HEK293T (cell line): ENCODE measurements at regions not wholly inside any gene's neighbourhood (a gene's known extent, or its start where the extent isn't known, plus 50 kb on each side); places are given as distances from the start of the nearest gene placed in this dataset.
"Not testable (repeated sequence)": the region's sequence is repeated elsewhere in the genome, so short reads cannot be mapped to it uniquely, and the experiment has no call there.

Experiments
- CTCF ChIA-PET: fragments of 350-600 bp; formaldehyde crosslinking; extraction: SDS; loops from one replicate; lab custom pipeline; 2021; ENCODE audit warnings: antibody characterized with exemption, inconsistent platforms; lab: Yijun Ruan, JAX
- POLR2A ChIA-PET: fragments of 350-600 bp; formaldehyde crosslinking; extraction: SDS; loops from one replicate; lab custom pipeline; 2020; ENCODE audit warnings: antibody characterized with exemption, inconsistent platforms; lab: Yijun Ruan, JAX
- DNase-seq: peaks from one replicate; pipeline ENCODE4 v3.0.0; 2012; ENCODE audit warnings: mixed read lengths; ENCODE audit errors: extremely low spot score
- ARNT ChIP-seq: fragments of 450-650 bp; IDR thresholded peaks from 2 replicates; pipeline ENCODE4 v1.6.1; 2017; ENCODE audit warnings: mild to moderate bottlenecking
- BHLHE40 ChIP-seq: fragments of 450-650 bp; IDR thresholded peaks from 2 replicates; pipeline ENCODE4 v1.6.1; 2016; ENCODE audit warnings: mild to moderate bottlenecking, moderate library complexity, borderline replicate concordance
- CTBP1 ChIP-seq: fragments of 450-650 bp; IDR thresholded peaks from 2 replicates; pipeline ENCODE4 v1.6.1; 2016; ENCODE audit warnings: borderline replicate concordance
- ELF4 ChIP-seq: fragments of 450-650 bp; IDR thresholded peaks from 2 replicates; pipeline ENCODE4 v1.6.1; 2017; ENCODE audit warnings: antibody characterized with exemption
- FOXA1 ChIP-seq: fragments of 450-650 bp; IDR thresholded peaks from 2 replicates; pipeline ENCODE4 v1.6.1; 2016; ENCODE audit warnings: mild to moderate bottlenecking
- FOXK2 ChIP-seq: fragments of 450-650 bp; IDR thresholded peaks from 2 replicates; pipeline ENCODE4 v1.6.1; 2016; ENCODE audit warnings: mild to moderate bottlenecking
- FOXM1 ChIP-seq: fragments of 450-650 bp; IDR thresholded peaks from 2 replicates; pipeline ENCODE4 v1.6.1; 2017; ENCODE audit warnings: mild to moderate bottlenecking, borderline replicate concordance
- HDGF ChIP-seq: fragments of 450-650 bp; IDR thresholded peaks from 2 replicates; pipeline ENCODE4 v1.6.1; 2017; ENCODE audit warnings: antibody characterized with exemption, borderline replicate concordance
- L3MBTL2 ChIP-seq: fragments of 450-650 bp; conservative IDR thresholded peaks from 2 replicates; pipeline ENCODE4 v1.6.1; 2016; ENCODE audit warnings: mild to moderate bottlenecking
- LEF1 ChIP-seq: fragments of 450-650 bp; IDR thresholded peaks from 2 replicates; pipeline ENCODE4 v1.6.1; 2017; ENCODE audit warnings: mild to moderate bottlenecking, borderline replicate concordance
- NFRKB ChIP-seq: fragments of 450-650 bp; IDR thresholded peaks from 2 replicates; pipeline ENCODE4 v1.6.1; 2016; ENCODE audit warnings: mild to moderate bottlenecking, moderate library complexity
- SP1 ChIP-seq: fragments of 450-650 bp; IDR thresholded peaks from 2 replicates; pipeline ENCODE4 v1.6.1; 2017
- SUZ12 ChIP-seq: fragments of 450-650 bp; IDR thresholded peaks from 2 replicates; pipeline ENCODE4 v1.6.1; 2016; ENCODE audit warnings: mild to moderate bottlenecking
- TARDBP ChIP-seq: fragments of 450-650 bp; IDR thresholded peaks from 2 replicates; pipeline ENCODE4 v1.6.1; 2016
- ZNF384 ChIP-seq: fragments of 450-650 bp; IDR thresholded peaks from 2 replicates; pipeline ENCODE4 v1.6.1; 2016
- TF ChIP-seq, protein P1 (sequence below): fragments of 450-650 bp; IDR thresholded peaks from 2 replicates; pipeline ENCODE4 v1.6.1; 2016

DNA sequence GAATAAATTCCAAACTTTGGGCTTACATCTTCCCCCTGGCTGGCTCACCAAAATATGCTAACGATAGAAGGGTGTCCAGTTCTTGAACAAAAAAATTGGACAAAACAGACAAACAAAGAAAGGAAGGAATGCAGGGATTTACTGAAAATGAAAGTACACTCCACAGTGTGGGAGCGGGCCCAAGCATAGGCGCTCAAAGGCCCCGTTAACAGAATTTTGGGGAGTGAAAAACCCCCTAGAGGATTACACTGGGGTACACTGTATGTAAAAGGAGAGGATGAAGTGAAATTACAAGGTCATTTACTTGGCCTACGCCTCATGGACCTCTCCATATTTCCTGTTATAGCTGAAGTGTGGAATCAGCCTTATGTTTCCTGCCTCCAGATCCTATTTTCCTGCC is 899.7 kb downstream of the DSC3 start:
- TF ChIP-seq ARNT, result no peak
- TF ChIP-seq CTBP1, result no peak
- no peak for TF ChIP-seq TARDBP
- TF ChIP-seq ELF4, result no peak
- no peak for TF ChIP-seq NFRKB
- TF ChIP-seq BHLHE40, result no peak
- TF ChIP-seq LEF1, result no peak
- TF ChIP-seq FOXK2, result no peak
- no peak for TF ChIP-seq FOXM1
- no peak for TF ChIP-seq ZNF384
- TF ChIP-seq SUZ12, result no peak
- no peak for TF ChIP-seq SP1
- no peak for TF ChIP-seq HDGF
- ChIA-PET POLR2A (no interaction called here), CTCF (no interaction called here)
- no peak for DNase-seq

DNA sequence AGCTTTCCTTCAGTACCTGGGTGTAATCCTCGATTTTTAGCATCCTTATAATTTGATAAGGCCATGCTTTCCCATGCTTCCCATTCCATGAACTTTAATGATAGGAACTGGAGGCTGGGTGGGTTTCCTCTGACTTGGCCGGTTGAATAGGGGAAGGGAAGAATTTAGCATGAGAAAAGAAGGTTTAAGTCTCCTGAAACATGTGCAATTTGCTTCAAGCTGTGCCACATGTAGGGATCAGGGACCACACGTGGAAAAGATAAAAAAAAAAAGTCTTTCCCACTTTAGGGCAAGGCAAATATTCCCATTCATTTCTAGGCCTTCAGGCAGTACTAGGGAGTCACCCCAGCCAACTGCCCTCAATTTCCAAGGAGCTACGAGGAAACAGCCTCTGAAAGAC is 900.3 kb downstream of the DSC3 start:
- TF ChIP-seq SUZ12 (no peak), HDGF (no peak), ELF4 (no peak), ZNF384 (no peak), FOXK2 (no peak), LEF1 (no peak), SP1 (no peak), TARDBP (no peak), ARNT (no peak), FOXM1 (no peak), NFRKB (no peak), BHLHE40 (no peak), L3MBTL2 (no peak), CTBP1 (no peak), FOXA1 (no peak)
- TF ChIP-seq, protein P1, sequence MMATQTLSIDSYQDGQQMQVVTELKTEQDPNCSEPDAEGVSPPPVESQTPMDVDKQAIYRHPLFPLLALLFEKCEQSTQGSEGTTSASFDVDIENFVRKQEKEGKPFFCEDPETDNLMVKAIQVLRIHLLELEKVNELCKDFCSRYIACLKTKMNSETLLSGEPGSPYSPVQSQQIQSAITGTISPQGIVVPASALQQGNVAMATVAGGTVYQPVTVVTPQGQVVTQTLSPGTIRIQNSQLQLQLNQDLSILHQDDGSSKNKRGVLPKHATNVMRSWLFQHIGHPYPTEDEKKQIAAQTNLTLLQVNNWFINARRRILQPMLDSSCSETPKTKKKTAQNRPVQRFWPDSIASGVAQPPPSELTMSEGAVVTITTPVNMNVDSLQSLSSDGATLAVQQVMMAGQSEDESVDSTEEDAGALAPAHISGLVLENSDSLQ, result no peak
- POLR2A ChIA-PET, result no interaction called here
- DNase-seq, result no peak
- CTCF ChIA-PET, result no interaction called here

DNA sequence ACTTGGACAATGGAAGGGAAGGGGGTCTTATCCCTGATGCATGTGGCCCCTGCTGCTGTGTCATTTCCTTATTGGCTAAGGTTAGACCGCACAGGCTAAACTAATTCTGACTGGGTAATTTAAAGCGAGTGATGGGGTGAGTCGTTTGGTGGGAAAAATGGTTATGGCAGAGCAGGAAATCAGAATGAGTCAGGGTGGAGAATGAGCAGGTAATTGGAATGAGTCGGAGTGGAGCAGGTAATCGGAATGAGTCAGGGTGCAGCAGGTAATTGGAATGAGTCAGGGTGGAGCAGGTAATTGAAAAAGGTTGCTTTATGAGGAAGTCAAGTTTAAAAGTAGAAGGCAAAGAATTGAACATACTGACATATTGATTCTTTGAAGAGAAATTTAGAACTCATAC is 901.0 kb downstream of the DSC3 start:
- POLR2A ChIA-PET, CTCF ChIA-PET, DNase-seq: not testable (repeated sequence)

DNA sequence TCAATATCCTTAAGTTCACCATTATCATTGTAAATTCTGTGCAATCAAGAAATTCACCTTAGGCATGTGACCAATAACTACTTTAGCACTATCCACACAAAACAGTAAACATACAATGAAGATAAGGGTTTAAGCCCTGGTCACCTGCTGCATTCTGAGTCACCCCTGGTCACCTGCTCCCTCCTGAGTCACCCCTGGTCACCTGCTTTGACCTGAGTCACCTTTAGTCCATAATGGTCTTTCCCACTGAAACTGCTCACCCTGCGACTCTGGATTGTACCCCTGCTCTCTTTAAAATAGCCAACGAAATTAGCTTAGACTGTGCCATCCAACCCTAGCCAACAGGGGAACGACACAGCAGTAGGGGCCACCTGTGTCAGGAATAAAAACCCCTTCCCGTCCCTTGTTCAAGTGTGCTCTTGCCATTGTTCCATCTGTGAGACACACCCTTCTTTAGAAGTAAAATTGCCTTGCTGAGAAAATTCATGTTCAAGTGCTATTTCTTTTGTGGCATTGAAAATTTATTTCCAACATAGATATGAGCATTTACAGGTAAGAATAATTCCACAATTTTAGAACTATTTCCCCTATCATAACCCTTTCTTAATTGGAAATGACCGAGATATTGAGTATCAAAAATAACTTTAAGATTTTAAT is 902.8 kb downstream of the DSC3 start:
- ChIA-PET CTCF (no interaction called here), POLR2A (no interaction called here)
- no peak for TF ChIP-seq FOXA1
- TF ChIP-seq FOXM1, result no peak
- no peak for TF ChIP-seq SUZ12
- TF ChIP-seq FOXK2, result no peak
- no peak for TF ChIP-seq CTBP1
- TF ChIP-seq L3MBTL2, result no peak
- no peak for TF ChIP-seq SP1
- DNase-seq, result no peak

DNA sequence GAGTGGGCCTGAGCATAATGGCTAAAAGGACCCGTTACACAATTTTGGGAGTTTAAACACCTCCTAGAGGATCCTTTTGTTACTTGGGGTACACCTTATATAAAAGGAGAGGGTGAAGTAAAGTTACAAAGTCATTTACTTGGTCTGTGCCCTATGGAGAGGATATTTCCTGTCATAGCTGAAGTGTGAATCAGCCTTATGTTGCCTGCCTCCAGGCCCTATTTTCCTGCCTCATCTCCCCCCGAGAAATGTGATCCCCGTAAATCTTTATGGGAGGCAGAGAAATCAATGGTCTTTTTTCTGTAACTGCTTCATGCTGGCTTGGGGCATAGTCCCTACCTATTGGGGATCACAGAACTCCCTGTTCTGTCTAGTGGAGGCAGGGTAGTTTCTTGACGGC is 906.6 kb downstream of the DSC3 start:
- CTCF ChIA-PET, result no interaction called here
- POLR2A ChIA-PET, result no interaction called here
- TF ChIP-seq SP1, result no peak
- no peak for TF ChIP-seq HDGF
- TF ChIP-seq TARDBP, result no peak
- no peak for TF ChIP-seq CTBP1
- TF ChIP-seq FOXK2, result no peak
- no peak for TF ChIP-seq ARNT
- TF ChIP-seq ELF4, result no peak
- no peak for TF ChIP-seq BHLHE40
- TF ChIP-seq FOXM1, result no peak
- no peak for TF ChIP-seq NFRKB
- TF ChIP-seq ZNF384, result no peak
- TF ChIP-seq SUZ12, result no peak
- no peak for DNase-seq

DNA sequence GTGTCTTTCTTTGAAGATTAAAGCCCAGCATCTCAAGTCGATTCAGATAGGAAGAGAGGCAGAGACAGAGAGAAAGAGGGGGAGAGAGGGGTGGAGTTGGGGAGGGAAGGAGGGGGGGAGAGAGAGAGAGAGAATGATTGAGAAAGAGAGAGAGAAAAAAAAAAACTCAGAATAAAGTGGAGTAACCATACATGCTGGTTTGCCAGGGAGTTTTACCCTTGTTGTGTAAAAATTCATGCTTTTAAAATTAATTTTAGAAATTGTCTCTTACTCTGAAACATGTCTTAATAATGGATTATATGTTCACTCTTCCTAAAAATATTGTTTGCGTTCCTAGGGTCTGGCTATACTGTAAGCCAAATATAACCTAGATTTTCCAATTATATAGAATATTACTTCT is 908.5 kb downstream of the DSC3 start:
- ChIA-PET POLR2A (no interaction called here), CTCF (no interaction called here)
- no peak for DNase-seq
- TF ChIP-seq, protein P1, result no peak
- no peak for TF ChIP-seq BHLHE40
- no peak for TF ChIP-seq ZNF384
- TF ChIP-seq ARNT, result no peak
- no peak for TF ChIP-seq FOXM1
- no peak for TF ChIP-seq TARDBP
- TF ChIP-seq CTBP1, result no peak
- TF ChIP-seq HDGF, result no peak
- no peak for TF ChIP-seq L3MBTL2

DNA sequence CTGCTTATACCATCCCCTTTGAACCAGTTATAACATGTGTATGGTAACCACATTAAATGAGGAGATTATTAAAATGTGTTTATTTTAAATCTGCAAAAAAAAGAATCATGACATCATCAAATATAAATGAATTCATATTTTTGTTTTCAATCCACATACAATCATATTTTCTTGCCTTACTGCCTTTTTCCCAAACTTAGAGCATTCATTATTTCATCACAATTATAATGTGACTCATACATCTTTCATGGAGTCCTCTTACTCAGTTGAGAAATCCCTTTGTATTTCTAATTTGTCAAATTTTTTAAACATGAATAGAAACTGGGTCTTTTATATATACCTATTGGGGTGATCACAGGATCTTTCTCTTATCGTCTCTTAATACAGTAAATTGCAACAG is 909.6 kb downstream of the DSC3 start:
- no peak for TF ChIP-seq FOXK2
- no peak for TF ChIP-seq SUZ12
- TF ChIP-seq SP1, result no peak
- TF ChIP-seq NFRKB, result no peak
- TF ChIP-seq TARDBP, result no peak
- TF ChIP-seq HDGF, result no peak
- TF ChIP-seq L3MBTL2, result no peak
- TF ChIP-seq LEF1, result no peak
- no peak for TF ChIP-seq CTBP1
- TF ChIP-seq, protein P1, result no peak
- no peak for TF ChIP-seq ELF4
- TF ChIP-seq FOXM1, result no peak
- TF ChIP-seq FOXA1, result no peak
- TF ChIP-seq BHLHE40, result no peak
- no peak for TF ChIP-seq ARNT
- DNase-seq, result no peak
- ChIA-PET CTCF (interaction anchor here (0.8 kb wide), 1 partner anchor 760 kb away, joined by 3 read pairs; no protein-coding TSS in a partner anchor), POLR2A (no interaction called here)
